M059J (cell line): ENCODE measurements at regions not wholly inside any gene's neighbourhood (a gene's known extent, or its start where the extent isn't known, plus 50 kb on each side); places are given as distances from the start of the nearest gene placed in this dataset.

Source experiments
- DNase-seq: peaks from one replicate; pipeline ENCODE4 v3.0.0-alpha.2; 2012; ENCODE audit warnings: low read depth

GRCh38 chr18:43642727-43643330 lies 365.5 kb upstream of the SYT4 start:
- DNase-seq, result no peak

DNA sequence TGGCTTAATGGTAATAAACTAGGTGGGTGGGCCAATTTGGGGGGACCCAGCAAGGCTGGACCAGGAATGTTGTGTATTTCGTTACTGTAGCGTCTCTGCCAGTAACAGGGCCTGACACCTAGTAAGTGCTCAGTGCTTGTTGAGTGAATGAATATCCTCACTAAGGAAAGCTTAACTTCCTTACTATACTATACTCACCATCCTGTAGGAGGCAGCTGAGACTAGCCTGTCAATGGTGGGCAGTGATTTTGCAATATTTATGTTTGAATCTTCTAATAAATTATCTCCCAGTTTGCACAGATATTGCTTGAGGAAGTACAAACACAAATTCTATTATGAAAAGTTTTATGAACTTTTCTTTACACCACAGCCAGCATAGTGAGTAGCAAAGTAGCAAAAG lies 370.7 kb upstream of the SYT4 start:
- DNase-seq, result no peak

DNA sequence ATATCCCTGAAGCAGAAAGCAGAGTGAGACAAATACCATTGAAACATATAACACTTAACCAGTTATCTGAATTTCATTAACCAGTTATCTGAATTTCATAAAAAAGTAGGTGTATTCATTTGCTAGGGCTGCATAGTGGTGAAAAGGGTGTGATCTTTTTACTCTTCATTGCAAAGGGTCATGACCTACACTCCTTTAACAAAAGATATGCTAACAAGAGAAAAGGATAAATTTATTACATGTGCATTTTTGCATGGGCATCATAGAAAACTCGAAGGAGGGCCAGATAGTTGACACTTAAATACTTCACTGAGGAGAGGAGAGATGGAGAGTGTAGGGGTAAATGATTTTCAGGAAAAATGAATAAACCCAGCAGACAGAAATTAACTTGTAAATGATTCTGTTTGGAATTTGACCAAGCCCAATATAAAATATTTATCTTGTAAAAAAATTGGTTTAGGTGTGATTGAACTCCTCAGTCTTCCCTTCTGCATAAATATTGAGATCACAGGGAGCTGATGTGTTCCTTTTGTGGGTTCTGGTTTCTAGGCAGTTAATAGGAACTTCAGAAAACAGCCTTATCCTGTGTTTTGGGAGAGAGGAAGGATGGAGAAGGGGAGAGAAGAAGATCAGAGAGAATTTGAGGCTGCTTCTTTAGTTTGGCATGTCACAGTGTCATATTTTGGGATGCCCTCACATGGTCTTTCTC lies 372.5 kb upstream of the SYT4 start:
- DNase-seq, result no peak

GRCh38 chr18:43650426-43650825 lies 373.1 kb upstream of the SYT4 start:
- no peak for DNase-seq

DNA sequence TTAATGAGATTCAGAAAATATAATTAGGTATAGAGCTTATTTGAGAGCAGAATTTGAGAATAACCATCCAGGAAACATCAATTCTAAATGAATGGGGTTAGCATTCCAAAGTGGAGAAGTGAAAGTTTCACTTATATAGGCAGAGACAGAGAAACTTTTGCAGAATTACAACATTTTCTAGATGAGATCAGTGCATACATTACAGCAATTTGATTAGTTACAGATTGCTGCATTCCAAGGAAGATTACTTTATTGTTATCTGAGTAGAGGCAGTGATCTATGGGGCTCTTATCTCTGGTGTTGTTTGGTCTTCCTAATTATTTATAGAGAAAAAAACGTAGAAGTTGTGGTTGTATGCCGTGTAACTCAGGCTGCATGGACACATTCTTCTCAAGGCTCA lies 373.8 kb upstream of the SYT4 start:
- DNase-seq, result no peak

DNA sequence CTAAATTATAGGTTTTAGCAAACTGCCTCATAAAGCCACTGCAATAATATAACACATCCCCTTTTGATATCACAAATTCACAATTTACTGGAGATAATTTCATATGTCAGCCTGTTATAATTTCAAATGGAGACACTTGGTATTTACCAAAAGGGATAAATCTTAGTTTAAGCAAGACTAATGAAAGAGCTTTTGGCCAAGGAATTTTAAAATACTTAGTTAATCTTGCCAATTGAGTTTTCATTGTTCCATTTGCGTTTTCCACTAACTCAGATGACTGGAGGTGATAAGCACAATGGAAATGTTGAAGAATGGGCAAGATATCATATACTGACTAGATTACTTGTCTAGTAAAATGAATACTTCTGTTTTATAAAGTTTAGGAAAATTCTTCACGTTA lies 379.3 kb upstream of the SYT4 start:
- no peak for DNase-seq

DNA sequence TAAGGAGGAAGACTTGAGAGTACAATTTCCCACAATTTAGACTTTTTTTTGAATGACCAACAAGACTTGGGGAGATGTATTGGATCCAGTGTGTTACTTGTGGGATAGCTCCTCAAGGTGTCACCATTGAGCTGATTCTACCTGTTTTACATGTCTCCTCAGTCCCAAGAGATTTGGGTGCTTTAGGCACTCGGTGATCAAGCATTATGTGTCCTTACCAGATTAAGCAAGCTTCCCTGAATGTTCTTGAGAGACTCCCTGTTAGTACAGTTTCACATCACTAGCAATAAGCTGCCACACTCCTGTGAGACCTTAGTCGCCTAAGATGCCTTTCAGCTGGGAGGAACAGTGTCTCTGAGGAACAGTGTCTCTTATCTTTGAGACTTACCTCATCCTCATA lies 384.3 kb upstream of the SYT4 start:
- DNase-seq, result peak; percentile 90

GRCh38 chr18:43662657-43663056 lies 385.4 kb upstream of the SYT4 start:
- peak; percentile 72 for DNase-seq

DNA sequence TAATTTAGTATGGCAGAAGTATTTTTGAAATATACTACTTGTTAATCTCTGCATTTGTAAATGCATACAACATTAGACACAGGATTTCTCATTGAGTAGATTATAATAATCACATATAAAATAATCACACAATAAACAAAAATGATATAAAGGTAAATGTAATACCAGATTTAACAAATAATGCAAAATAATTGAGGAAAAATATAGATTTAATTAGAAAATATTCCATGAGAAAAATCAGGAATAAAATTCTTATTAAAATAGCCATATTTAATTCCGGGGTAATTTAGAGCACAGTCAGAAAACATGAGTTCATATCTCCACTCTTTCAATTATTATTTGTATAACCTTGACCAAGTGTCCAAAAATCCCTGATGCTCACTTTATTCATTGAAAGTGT lies 385.9 kb upstream of the SYT4 start:
- no peak for DNase-seq

DNA sequence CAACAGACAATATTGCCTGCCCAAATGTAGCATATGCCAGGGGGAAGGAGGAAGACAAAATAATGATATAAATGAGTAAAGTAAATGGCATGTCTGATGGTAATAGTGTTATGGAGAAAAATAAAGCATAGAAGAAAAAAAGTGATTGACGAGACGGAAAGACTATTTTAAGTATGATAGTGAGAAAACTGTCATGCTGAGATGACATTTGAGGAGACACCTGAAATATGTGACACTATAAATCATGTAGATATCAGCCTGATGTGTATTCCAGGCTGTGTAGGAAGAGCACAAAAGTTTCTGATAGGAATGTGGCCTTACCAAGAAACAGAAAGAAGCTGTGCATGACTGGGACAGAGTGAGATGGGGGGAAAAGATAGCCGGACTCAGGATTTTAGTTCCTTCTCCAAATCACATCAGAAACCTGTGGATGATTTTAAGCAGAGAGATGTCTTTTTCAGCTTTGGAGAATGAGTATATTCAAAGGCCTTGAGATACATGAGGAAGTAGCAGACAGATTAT lies 387.3 kb upstream of the SYT4 start:
- DNase-seq, result peak; percentile 12

DNA sequence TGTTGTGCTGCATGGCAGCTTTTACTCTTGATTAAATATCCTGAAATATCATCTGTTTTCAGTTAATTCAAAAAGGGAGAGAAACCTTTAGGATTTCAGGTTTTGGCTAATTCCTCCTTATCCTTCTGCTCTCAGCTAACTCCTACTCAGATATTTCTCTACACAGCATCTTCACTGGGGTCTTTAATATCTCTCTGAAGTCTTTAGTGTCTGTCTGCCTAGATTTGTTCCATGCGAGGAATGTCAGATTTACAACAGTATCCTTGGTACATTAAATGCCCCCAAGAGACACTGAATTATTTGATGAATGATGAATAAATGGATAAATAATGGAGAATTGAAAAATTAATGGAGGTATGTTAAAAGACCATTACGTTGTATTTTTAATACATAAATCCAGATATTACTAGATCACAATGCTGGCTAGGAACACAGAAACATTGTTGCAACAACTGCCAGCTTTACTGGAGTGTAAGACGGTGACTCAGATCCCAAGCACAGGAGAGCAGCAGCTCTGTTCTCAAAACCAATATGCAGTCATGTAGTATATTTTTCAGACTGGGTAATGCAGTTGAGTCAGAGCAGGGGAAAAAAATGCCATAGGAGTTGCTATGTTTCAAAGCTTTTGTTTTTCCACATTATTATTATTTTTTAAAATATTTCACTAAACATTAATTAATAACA lies 388.0 kb upstream of the SYT4 start:
- peak; percentile 81 for DNase-seq

GRCh38 chr18:43668866-43669265 lies 391.6 kb upstream of the SYT4 start:
- DNase-seq, result no peak

DNA sequence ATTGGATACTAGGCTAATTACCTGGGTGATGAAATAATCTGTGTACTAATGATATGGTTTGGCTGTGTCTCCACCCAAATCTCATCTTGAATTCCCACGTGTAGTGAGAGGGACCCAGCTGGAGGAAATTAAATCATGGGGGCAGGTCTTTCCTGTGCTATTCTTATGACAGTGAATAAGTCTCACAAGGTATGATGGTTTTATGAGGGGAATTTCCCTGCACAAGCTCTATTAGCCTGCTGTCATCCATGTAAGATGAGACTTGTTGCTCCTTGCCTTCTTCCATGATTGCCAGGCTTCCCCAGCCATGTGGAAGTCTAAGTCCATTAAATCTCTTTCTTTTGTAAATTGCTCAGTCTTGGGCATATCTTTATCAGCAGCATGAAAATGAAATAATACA lies 394.1 kb upstream of the SYT4 start:
- DNase-seq, result peak; percentile 55

DNA sequence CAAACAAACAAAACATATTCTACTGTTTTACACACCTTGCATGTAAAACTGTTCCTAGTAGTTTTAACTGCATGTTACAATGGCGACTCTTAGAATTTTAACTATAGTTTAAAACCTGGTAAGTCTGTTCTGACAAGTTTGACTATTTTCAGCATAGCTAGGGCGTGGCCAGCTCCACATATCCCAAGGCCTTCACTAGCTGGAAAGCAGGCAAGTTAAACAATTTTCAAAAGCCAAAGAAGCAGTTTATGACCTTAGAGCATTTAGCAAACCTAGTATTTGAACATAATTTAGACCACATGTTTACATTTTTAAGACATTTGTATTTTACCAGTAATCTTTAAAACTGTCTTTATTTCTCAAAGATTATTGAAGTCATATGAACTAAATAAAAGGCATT lies 402.8 kb upstream of the SYT4 start:
- DNase-seq, result peak; percentile 40

- DNase-seq, result peak; percentile 94
Observed at GRCh38 chr18:43681661-43682060, 404.4 kb upstream of the SYT4 start.

- no peak for DNase-seq
Observed at GRCh38 chr18:43682196-43682595, 404.9 kb upstream of the SYT4 start.

DNA sequence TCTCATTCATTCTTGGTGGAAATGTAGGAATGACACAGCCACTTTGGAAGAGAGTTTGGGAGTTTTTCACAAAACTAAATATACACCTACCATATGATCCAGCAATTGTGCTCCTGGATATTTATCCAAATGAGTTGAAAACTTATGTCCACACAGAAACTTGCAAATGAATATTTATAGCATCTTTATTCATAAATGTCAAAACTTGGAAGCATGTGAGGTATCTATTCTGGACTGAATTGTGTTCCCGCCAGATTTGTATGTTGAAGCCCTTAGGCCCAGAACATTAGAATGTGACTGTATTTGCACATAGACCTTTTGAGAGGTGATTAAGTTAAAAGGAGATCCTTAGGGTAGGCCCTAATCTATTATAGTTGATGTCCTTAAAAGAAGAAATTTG lies 409.4 kb upstream of the SYT4 start:
- DNase-seq, result no peak

DNA sequence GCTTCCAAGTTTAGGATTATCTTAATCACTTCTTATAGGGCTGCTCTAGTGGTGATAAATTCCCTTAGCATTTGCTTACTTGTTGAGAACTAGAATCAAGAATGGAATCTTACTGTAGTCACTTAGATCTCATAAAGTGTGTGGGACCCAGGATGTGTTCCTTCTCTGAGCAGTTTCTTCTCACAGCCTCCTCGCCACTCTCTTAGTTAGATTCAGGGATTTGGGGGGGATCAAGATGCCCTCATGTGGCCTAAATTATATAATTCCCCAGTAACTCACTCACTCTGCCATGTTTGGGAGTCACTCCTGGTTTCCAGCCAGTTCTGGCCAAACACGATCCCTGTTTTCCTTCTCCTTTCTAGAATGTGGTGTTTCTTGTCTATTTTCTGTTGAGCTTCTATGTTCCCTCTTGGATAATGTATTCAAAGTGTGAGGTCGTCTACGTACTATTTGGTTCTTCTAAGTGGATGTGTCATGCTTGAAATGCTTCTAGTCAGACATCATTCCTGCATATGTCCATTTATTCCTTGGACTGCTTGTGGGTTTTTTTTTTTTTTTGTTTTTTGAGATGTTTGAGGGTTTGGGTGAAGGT lies 414.9 kb upstream of the SYT4 start:
- peak; percentile 78 for DNase-seq

- DNase-seq, result no peak
Observed at GRCh38 chr18:43702399-43702798, 425.1 kb upstream of the SYT4 start.

- DNase-seq, result no peak
Observed at GRCh38 chr18:43703050-43703449, 425.8 kb upstream of the SYT4 start.

GRCh38 chr18:43705850-43706249 lies 428.6 kb upstream of the SYT4 start:
- no peak for DNase-seq

GRCh38 chr18:43710135-43710534 lies 432.8 kb upstream of the SYT4 start:
- no peak for DNase-seq
